HG03565 (cell line): ENCODE measurements at regions not wholly inside any gene's neighbourhood (a gene's known extent, or its start where the extent isn't known, plus 50 kb on each side); places are given as distances from the start of the nearest gene placed in this dataset.
"Not testable (repeated sequence)": the region's sequence is repeated elsewhere in the genome, so short reads cannot be mapped to it uniquely, and the experiment has no call there.

ENCODE experiments used
- ATAC-seq: cut with Tn5 transposase; IDR thresholded peaks from one replicate; pipeline ENCODE4 v1.9.1; 2021; ENCODE audit warnings: mild to moderate bottlenecking, moderate library complexity; ENCODE audit not compliant: unreplicated experiment

DNA sequence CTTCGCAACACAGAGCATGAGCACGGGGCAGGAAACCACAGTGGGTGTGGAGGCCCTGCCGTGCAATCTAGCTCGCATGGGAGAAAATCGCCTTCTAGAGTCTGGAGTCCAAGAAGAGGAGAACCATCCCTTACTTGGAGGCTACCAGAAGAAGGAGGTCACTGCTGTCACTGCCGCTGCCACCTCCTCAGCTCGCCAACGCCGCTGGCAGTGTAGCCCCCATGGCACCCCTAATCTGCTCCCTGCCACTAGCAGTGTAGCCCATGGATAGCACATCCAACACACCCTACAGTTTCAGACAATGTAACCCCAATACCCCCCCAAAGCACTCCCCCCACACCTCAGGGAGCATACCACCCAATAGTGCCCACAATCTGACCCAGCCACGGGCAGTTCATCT, 438.0 kb upstream of the ZNF337 start:
- no peak for ATAC-seq

DNA sequence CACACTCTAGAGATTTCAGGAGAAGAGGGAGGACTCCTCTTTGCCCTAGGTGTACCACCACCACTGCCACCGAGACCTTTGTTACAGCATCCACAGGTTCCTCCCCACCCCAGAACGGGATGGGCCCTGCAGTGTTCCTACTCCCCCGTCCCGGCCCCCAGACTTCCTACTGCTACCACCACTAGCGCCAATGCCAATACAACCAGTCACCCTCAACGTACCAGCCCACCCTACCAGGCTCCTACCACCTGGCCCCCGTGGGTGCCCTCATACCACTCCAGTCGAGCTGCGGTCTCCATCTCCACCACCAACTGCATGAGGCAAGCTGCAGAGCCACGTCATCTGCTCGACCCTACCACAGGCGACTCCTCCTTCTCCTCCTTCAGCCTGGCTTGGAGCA, 437.1 kb upstream of the ZNF337 start:
- not testable (repeated sequence) for ATAC-seq

DNA sequence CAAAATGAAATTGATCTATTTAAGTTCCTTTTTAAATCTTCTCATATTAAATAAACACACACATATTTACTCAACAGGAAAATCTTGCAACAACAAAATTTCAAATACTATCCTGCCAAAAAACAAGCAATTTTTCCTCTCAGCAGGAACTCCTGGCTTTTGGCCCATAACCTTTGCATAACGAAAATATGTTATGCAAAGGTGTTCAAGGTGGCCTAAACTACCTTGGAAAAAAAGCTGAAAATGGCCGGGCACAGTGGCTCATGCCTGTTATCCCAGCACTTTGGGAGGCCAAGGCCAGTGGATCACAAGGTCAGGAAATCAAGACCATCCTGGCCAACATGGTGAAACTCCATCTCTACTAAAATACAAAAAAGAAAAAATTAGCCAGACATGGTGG, 424.3 kb upstream of the ZNF337 start:
- ATAC-seq, result not testable (repeated sequence)

DNA sequence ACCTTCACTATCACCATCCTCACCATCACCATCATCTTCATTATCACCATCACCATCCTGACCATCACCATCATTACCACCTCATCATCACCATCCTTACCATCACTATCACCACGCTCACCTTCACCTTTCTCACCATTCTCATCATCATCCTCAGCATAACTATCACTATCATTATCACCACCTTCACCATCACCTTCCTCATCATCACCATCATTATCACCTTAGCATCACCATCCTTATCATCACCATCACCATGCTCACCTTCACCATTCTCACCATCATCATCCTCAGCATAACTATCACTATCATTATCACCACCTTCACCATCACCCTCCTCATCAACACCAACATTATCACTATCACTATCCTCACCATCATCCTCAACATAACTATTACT, 397.8 kb upstream of the ZNF337 start:
- ATAC-seq, result not testable (repeated sequence)

DNA sequence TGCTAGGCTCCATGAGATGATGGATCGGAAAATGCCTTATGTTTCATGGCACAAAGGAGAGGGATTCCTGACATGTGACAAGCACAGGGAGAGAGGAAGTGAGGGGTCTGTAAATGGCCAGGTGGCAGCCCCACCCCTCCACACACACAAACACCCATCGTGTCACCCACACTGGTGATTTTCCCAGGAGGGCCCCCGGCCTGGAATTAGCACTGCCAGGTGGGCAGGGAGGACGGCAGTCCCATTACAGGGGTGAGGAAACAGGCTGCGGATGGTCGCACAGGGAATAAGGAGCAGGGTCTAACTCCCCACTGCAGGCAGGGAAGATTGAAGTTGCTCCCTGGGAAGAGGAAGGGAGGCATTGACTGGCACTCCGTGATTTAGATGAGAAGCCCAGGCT, 395.3 kb upstream of the ZNF337 start:
- ATAC-seq, result not testable (repeated sequence)

DNA sequence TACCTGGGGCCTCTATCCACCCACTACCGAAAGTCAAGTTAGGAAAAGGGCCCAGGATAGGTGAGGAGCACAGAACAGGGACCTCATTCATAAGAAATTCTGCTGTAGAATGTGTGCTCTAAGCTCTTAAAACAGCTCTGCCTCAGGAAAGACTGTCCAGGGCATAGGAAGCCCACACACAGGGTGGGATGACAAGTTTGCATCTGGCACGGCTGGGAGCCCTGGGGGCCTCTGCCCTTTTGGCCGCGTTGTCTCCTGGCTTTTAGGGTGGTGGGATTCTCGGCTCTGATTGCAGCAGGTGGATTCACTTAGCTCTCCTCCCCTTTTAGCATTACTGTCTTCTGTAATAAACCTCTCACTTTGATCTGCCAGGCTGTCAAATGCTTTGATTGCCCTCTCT, 389.5 kb upstream of the ZNF337 start:
- ATAC-seq, result not testable (repeated sequence)

DNA sequence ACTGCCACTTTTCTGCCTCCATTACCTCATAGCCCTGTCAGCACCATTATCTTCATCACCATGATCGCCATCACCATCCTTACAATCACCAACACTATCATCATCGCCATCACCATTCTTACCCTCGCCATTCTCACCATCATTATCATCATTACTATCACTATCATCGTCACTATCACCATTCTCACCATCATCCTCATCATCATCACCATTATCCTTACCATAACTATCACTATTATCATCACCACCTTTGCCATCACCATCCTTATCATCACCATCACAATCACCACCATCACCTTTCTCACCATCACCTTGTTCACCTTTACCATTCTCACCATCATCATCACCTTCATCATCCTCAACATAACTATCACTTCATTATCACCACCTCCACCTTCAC, 377.3 kb upstream of the ZNF337 start:
- ATAC-seq, result not testable (repeated sequence)

DNA sequence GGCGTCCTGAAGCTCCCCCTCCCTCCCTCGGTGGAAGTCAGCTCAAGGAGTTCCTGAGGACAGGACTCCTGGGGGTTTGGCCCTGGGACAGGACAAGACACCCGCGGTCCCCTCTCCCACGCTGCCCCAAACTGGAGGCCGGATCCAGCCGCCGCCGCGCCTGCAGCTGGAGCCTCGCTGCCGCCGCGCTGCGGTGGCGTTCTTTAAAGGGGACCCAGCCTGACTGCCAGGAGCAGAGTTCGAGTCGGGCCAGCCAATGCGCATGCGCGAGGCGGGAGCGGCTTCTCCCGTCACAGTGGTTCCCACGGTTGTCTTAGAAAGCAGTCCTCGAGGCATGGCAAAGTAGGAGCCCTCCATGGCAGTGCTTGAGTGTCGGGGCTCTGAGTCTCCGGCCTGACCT, 362.7 kb upstream of the ZNF337 start:
- not testable (repeated sequence) for ATAC-seq

DNA sequence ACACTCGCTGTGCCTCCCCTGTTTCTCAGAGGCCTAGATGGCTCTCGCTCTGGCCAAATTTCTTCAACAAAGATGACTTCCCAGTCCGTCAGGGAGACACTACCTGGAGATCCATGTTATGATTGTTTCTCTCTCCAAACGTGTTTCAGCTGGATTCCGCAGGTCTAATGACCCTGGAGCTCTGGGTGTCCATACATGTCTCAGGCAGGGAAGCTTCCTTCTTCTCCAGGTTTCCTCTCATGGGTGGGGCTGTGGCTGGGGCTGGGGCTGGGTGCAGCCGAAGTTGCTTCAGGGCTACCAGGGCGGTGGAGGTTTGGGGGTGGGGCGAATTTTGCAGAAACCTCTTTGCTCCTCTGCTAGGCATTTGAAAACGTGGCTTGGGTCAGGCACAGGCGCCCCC, 361.8 kb upstream of the ZNF337 start:
- ATAC-seq, result not testable (repeated sequence)

DNA sequence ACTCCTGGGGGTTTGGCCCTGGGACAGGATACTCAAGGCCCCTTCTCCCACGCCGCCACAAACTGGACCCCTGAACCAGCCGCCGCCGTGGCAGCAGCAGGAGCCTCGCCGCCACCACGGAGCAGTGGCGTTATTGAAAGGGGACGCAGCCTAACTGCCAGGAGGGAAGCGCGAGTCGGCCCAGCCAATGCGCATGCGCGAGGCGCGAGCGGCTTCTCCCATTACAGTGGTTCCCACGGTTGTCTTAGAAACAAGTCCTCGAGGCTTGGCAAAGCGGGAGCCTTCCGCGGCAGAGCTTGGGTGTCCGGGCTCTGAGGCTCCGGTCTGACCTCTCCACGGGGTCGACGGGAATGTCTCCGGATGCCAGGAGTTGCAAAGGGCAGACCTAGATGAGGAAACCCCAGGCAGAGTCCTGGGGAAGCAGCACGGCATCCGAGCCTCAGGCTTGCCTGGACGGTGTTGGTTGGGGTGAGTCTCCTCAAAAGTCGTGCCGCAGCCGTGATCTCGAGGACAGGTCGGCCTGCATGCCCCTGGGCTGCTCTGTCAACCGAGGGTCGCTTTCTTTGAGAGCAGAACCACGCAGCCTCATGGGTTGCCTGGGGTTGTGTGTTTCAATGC, 360.6 kb upstream of the ZNF337 start:
- ATAC-seq, result not testable (repeated sequence)

DNA sequence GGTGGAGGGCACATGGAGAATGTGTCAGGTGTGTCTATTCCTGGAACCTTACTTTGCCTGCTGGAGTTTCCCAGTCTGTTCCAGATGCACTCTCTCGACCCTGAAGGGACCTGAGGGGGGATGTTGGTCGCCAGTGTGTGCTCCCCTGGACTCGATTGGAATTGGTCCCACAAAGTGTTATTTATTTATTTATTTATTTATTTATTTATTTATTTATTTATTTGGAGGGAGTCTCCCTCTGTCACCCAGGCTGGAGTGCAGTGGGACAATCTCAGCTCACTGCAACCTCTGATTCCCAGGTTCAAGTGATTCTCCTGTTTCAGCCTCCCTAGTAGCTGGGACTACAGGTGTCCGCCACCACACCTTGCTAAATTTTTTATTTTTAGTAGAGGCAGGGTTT, 329.1 kb upstream of the ZNF337 start:
- not testable (repeated sequence) for ATAC-seq

DNA sequence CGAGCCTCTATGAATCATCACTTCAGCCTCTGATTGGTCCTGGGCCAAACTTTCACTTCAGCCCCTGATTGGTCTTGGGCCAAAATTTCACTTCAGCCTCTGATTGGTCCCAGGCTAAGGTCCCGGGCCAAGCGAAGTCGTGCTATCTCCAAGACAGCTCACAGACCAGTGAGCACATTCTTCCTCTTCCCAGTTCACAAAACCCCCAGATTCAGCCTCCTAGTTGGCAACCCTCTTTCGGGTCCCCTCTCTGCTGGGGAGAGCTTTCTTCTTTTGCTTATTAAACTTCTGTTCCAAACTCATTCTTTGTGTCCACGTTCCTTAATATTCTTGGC, 314.3 kb upstream of the ZNF337 start:
- peak; percentile 45 for ATAC-seq

DNA sequence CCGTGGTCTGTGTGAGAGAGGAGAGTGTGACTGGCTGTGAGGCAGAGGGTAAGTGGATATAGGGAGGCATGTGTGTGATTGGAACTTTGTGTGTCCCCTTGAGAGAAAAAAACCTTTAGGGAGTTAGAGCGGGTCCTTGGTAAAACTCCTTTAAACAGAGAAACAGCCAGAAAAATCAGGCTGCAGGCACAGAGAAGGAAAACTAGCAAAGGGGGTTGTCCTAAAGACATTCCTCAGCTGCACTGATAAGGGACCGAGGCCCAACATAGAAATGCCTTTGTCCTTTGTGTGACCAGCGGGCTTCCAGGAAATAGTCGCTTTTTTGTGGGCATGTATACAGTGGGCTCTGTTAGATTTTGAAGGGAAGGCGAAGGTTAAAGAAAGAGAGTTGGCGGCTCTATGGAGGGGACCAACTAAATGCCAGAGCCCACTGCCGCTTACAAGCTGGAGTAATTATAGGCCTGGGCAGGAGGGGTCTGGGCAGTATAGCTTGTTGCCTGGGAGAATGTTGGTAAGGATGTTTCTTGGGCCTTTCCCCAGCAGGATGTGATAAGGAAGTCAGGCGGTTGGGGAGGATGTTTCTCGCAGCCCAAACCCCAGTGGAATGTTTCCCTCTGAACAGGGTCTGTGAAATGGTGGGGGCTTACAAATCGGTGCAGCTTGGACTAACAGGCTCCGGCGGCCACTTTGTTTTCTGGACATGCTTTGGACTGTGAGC, 313.7 kb upstream of the ZNF337 start:
- ATAC-seq, result not testable (repeated sequence)

DNA sequence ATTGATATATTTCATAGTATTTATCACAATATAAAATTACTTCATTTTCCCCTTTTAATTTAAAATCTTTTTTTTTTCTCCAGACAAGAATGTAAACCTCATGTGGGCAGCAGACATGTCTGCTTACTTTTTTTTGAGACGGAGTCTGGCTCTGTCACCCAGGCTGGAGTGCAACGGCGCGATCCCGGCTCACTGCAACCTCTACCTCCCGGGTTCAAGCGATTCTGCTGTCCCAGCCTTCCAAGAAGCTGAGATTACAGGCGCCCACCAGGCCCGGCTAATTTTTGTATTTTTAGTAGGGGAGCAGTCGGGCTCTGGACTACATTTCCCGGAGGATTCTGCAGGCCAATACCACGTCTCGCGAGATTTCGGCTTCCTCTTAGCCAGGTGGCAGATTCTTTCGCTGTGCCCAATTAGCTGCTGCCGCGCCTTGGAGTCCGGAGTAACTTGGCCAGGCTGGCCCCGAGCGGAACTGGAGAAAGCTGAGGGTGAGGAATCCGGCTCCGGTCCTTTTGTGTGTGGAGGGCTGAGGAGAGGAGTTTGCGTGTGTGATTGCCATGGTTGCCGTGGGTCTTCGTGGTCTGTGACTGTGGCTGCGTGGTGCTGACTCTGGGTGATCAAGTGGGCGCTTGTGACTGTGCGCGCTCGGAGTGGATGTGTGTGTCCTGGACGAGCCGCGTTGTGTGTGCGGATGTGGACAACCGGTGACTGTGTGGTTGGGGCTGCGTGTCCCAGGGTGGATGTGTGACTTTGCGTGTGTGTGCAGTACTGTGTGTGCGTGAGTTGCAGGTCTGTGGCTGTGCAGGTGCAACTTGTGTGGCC, 313.0 kb upstream of the ZNF337 start:
- peak; percentile 64 for ATAC-seq

DNA sequence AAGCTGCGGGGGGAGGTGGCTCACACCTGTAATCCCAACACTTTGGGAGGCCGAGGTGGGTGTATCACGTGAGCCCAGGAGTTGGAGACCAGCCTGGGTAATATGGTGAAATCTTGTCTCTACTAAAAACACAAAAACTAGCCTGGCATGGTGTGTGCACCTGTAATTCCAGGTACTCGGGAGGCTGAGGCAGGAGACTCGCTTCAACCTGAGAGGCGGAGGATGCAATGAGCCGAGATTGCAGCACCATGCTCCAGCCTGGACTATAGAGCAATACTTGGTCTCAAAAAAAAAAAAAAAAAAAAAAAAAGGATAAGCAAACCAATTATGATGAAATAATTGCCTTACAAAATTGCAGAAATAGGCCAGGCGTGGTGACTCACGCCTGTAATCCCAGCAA, 311.4 kb upstream of the ZNF337 start:
- ATAC-seq, result not testable (repeated sequence)

DNA sequence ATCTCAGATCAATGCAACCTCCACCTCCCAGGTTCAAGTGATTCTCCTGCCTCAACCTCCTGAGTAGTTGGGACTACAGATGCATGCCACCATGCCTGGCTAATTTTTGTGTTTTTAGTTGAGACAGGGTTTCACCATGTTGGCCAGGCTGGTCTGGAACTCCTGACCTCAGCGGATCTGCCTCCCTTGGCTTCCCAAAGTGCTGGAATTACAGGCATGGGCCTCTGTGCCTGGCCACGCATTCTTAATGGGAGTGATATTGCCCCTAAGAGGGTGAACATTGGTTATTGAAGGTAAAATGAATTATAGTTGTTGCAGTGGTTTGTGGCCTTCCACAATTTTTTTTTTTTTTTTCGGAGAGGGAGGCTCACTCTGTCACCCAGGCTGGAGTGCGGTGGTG, 309.5 kb upstream of the ZNF337 start:
- not testable (repeated sequence) for ATAC-seq

DNA sequence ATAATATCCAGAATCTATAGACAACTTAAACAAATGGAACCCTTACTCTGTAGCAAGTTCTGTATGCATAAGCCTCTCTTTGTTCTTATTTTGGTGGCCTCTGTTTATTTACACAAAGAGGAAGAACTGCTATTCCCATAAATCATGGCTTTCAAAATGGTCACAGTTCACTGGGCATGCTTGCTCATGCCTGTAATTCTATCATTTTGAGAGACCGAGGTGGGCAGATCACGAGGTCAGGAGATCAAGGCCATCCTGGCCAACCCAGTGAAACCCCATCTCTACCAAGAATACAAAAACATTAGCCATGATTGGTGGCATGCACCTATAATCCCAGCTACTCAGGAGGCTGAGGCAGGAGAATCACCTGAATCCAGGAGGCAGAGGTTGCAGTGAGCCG, 307.3 kb upstream of the ZNF337 start:
- ATAC-seq, result not testable (repeated sequence)

DNA sequence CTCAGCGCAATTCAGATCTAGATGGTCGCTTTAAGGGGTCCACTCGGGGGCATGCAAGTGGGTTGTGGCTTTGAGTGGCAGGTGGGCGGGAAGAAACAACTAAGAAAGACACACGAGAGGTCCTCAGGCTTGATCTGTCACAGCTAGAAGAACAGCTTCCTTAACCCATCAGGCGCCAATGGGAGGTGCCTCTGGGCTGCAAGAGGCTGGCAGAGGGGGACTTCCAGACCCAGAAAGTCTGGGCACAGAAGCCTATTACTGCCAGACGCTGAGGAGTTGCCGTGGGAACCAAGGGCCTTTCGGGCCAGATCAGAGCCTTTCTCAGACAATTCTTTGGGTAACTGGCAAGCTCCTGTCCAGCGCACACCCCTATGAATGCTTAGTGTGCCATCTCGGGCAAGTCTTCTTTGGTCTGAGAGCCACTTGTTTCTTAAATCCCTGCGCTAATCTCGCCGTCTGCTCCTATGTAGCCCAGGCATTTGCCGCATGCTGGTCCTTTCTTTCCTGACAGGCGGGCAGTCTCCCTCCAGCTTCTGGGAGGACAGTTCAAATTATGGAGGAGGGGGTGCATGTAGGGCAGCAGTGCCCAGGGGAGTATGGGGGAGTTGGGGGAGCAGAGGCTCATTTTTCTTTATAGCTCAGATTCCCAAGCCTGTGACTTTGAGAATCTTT, 300.9 kb upstream of the ZNF337 start:
- ATAC-seq, result not testable (repeated sequence)

DNA sequence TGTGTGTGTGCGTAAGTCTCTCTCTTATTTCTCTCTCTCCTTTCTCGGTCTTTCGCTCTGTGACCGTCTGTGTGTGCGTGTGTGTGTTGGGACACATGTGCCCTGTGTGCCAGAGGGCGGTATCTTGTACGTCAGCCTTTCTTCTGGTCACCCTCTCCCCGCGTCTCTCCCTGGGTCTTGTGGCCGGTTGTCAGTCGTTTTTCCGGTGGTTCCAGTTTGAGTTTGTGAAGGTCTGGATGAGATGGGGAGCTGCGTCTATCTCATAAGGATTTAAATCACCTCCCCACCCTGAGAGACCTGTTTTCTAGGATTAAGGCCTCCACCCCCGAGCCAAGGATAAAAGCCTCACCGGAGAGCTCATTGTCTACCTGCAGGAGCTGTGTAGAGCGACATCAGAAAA, 295.5 kb upstream of the ZNF337 start:
- no peak for ATAC-seq

DNA sequence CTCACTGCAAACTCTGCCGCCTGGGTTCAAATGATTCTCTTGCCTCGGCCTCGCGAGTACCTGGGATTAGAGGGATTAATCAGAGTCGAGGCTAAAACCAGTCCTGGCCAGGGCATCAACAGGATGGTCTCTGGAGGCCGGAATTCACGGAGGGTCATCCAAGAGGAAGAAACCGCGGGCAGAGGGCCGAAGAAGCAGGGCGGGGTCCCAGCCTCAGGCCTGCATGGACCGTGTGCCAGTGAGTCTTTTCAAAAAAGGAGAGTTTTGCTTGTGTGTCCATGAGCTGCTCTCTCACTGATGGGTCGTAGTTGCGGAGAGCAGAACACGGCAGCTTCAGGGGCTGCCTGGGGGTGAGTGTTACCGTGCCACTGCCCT, 295.1 kb upstream of the ZNF337 start:
- no peak for ATAC-seq

DNA sequence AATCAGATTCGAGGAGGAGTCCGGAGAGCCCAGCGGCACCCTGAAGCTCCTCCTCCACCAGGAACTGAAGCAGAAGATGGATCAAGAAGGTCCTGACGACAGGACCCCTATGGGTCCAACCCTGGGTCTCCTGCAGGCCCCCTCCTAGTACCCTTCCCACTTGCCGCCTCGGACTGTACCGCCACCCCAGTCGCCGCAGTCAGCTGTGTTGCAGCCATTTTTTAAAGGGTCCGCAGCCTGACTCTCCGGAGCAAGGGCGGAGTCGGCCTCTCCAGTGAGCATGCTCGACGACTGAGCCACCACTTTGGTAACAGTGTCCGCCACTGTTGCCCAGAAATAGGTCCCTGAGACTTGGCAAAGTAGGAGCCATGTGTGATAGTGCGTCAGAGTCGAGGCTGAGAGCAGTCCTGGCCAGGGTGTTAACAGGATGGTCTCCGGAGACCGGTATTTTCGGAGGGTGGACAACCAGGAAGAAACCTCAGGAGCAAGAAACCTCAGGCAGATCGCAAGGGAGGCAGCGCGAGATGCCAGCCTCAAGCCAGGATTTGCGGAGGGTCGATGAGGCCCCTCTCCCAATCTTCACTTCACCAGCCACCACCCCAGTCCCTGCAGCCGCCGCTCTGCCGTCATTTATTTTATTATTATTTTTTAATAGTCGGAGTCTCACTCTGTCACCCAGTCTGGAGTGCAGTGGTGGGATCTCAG, 294.6 kb upstream of the ZNF337 start:
- no peak for ATAC-seq
